ENCODE measurements at regions not wholly inside any gene's neighbourhood (a gene's known extent, or its start where the extent isn't known, plus 50 kb on each side); places are given as distances from the start of the nearest gene placed in this dataset.

GRCh38 chr7:52506325-52506724, 529.1 kb upstream of the POM121L12 start:
- Histone ChIP-seq H3K4me1 (ENCODE audit: control insufficient read depth, insufficient read depth, low read length) (no peaks in the 10 kb centered on the region), H3K4me3 (ENCODE audit: low read length) (no peak overlapping the region), H3K27ac (ENCODE audit: low read length) (no peak overlapping the region), H3K27me3 (ENCODE audit: control insufficient read depth, insufficient read depth, low read length) (no peaks in the 10 kb centered on the region), H3K36me3 (ENCODE audit: control insufficient read depth, insufficient read depth, low read length) (no peaks in the 10 kb centered on the region), H3K9me3 (ENCODE audit: control insufficient read depth, insufficient read depth, low read length) (no peaks in the 10 kb centered on the region)
- no CpG with 5 or more reads among the region's 2 CpGs for WGBS (ENCODE audit: insufficient coverage, insufficient read length)
- DNase-seq (ENCODE audit: low read depth, low spot score) = no peak

- no peak for DNase-seq (ENCODE audit: low read depth, low spot score)
- no peak overlapping the region for H3K27ac ChIP-seq (ENCODE audit: low read length)
- no peaks in the 10 kb centered on the region for H3K4me1 ChIP-seq (ENCODE audit: control insufficient read depth, insufficient read depth, low read length)
- no peaks in the 10 kb centered on the region for H3K27me3 ChIP-seq (ENCODE audit: control insufficient read depth, insufficient read depth, low read length)
- no peaks in the 10 kb centered on the region for H3K9me3 ChIP-seq (ENCODE audit: control insufficient read depth, insufficient read depth, low read length)
- H3K36me3 ChIP-seq (ENCODE audit: control insufficient read depth, insufficient read depth, low read length) = no peaks in the 10 kb centered on the region
- WGBS (ENCODE audit: insufficient coverage, insufficient read length) = no CpG with 5 or more reads among the region's 2 CpGs
- no peak overlapping the region for H3K4me3 ChIP-seq (ENCODE audit: low read length)
Measured at GRCh38 chr7:52504561-52504960, 530.9 kb upstream of the POM121L12 start.

GRCh38 chr7:52502281-52502680, 533.2 kb upstream of the POM121L12 start:
- H3K27me3 ChIP-seq (ENCODE audit: control insufficient read depth, insufficient read depth, low read length) = no peaks in the 10 kb centered on the region
- no peaks in the 10 kb centered on the region for H3K4me1 ChIP-seq (ENCODE audit: control insufficient read depth, insufficient read depth, low read length)
- no CpG with 5 or more reads among the region's 4 CpGs for WGBS (ENCODE audit: insufficient coverage, insufficient read length)
- no peaks in the 10 kb centered on the region for H3K9me3 ChIP-seq (ENCODE audit: control insufficient read depth, insufficient read depth, low read length)
- no peaks in the 10 kb centered on the region for H3K36me3 ChIP-seq (ENCODE audit: control insufficient read depth, insufficient read depth, low read length)
- H3K4me3 ChIP-seq (ENCODE audit: low read length) = no peak overlapping the region
- no peak overlapping the region for H3K27ac ChIP-seq (ENCODE audit: low read length)
- DNase-seq (ENCODE audit: low read depth, low spot score) = no peak

GRCh38 chr7:52501696-52502095, 533.7 kb upstream of the POM121L12 start:
- Histone ChIP-seq H3K9me3 (ENCODE audit: control insufficient read depth, insufficient read depth, low read length) (no peaks in the 10 kb centered on the region), H3K27me3 (ENCODE audit: control insufficient read depth, insufficient read depth, low read length) (no peaks in the 10 kb centered on the region), H3K4me1 (ENCODE audit: control insufficient read depth, insufficient read depth, low read length) (no peaks in the 10 kb centered on the region), H3K27ac (ENCODE audit: low read length) (no peak overlapping the region), H3K36me3 (ENCODE audit: control insufficient read depth, insufficient read depth, low read length) (no peaks in the 10 kb centered on the region), H3K4me3 (ENCODE audit: low read length) (no peak overlapping the region)
- WGBS (ENCODE audit: insufficient coverage, insufficient read length) = no CpG with 5 or more reads among the region's 2 CpGs
- no peak for DNase-seq (ENCODE audit: low read depth, low spot score)

GRCh38 chr7:52500841-52501240, 534.6 kb upstream of the POM121L12 start:
- DNase-seq (ENCODE audit: low read depth, low spot score) = no peak
- Histone ChIP-seq H3K27ac (ENCODE audit: low read length) (no peak overlapping the region), H3K4me3 (ENCODE audit: low read length) (no peak overlapping the region), H3K4me1 (ENCODE audit: control insufficient read depth, insufficient read depth, low read length) (no peaks in the 10 kb centered on the region), H3K27me3 (ENCODE audit: control insufficient read depth, insufficient read depth, low read length) (no peaks in the 10 kb centered on the region), H3K9me3 (ENCODE audit: control insufficient read depth, insufficient read depth, low read length) (no peaks in the 10 kb centered on the region), H3K36me3 (ENCODE audit: control insufficient read depth, insufficient read depth, low read length) (no peaks in the 10 kb centered on the region)
- no CpG with 5 or more reads among the region's 3 CpGs for WGBS (ENCODE audit: insufficient coverage, insufficient read length)

- no peaks in the 10 kb centered on the region for H3K36me3 ChIP-seq (ENCODE audit: control insufficient read depth, insufficient read depth, low read length)
- H3K27me3 ChIP-seq (ENCODE audit: control insufficient read depth, insufficient read depth, low read length) = no peaks in the 10 kb centered on the region
- no peak overlapping the region for H3K4me3 ChIP-seq (ENCODE audit: low read length)
- H3K27ac ChIP-seq (ENCODE audit: low read length) = no peak overlapping the region
- no peaks in the 10 kb centered on the region for H3K9me3 ChIP-seq (ENCODE audit: control insufficient read depth, insufficient read depth, low read length)
- WGBS (ENCODE audit: insufficient coverage, insufficient read length) = no CpG with 5 or more reads among the region's 1 CpG
- H3K4me1 ChIP-seq (ENCODE audit: control insufficient read depth, insufficient read depth, low read length) = no peaks in the 10 kb centered on the region
- DNase-seq (ENCODE audit: low read depth, low spot score) = no peak
Measured at GRCh38 chr7:52498366-52498765, 537.1 kb upstream of the POM121L12 start.

- no peaks in the 10 kb centered on the region for H3K36me3 ChIP-seq (ENCODE audit: control insufficient read depth, insufficient read depth, low read length)
- no CpG with 5 or more reads among the region's 3 CpGs for WGBS (ENCODE audit: insufficient coverage, insufficient read length)
- no peak overlapping the region for H3K4me3 ChIP-seq (ENCODE audit: low read length)
Measured at GRCh38 chr7:52486267-52486666, 549.2 kb upstream of the POM121L12 start.

GRCh38 chr7:52482076-52482475, 553.4 kb upstream of the POM121L12 start:
- no peaks in the 10 kb centered on the region for H3K36me3 ChIP-seq (ENCODE audit: control insufficient read depth, insufficient read depth, low read length)
- H3K4me3 ChIP-seq (ENCODE audit: low read length) = no peak overlapping the region
- no peak for DNase-seq (ENCODE audit: low read depth, low spot score)
- H3K27me3 ChIP-seq (ENCODE audit: control insufficient read depth, insufficient read depth, low read length) = no peaks in the 10 kb centered on the region; the same call in 1 of the 2 replicates
- no CpG with 5 or more reads among the region's 2 CpGs for WGBS (ENCODE audit: insufficient coverage, insufficient read length)
- H3K4me1 ChIP-seq (ENCODE audit: control insufficient read depth, insufficient read depth, low read length) = no peaks in the 10 kb centered on the region
- H3K9me3 ChIP-seq (ENCODE audit: control insufficient read depth, insufficient read depth, low read length) = no peaks in the 10 kb centered on the region
- no peak overlapping the region for H3K27ac ChIP-seq (ENCODE audit: low read length)

More at GRCh38 chr7:52486267-52486666, 549.2 kb upstream of the POM121L12 start:
- H3K9me3 ChIP-seq (ENCODE audit: control insufficient read depth, insufficient read depth, low read length) = no peaks in the 10 kb centered on the region
- H3K27ac ChIP-seq (ENCODE audit: low read length) = no peak overlapping the region
- DNase-seq (ENCODE audit: low read depth, low spot score) = no peak
- H3K4me1 ChIP-seq (ENCODE audit: control insufficient read depth, insufficient read depth, low read length) = no peaks in the 10 kb centered on the region
- no peaks in the 10 kb centered on the region; the same call in 1 of the 2 replicates for H3K27me3 ChIP-seq (ENCODE audit: control insufficient read depth, insufficient read depth, low read length)

- no CpG with 5 or more reads among the region's 2 CpGs for WGBS (ENCODE audit: insufficient coverage, insufficient read length)
- no peaks in the 10 kb centered on the region for H3K36me3 ChIP-seq (ENCODE audit: control insufficient read depth, insufficient read depth, low read length)
- no peak overlapping the region for H3K4me3 ChIP-seq (ENCODE audit: low read length)
- no peaks in the 10 kb centered on the region for H3K4me1 ChIP-seq (ENCODE audit: control insufficient read depth, insufficient read depth, low read length)
- H3K27me3 ChIP-seq (ENCODE audit: control insufficient read depth, insufficient read depth, low read length) = no peaks in the 10 kb centered on the region
- no peak overlapping the region for H3K27ac ChIP-seq (ENCODE audit: low read length)
- DNase-seq (ENCODE audit: low read depth, low spot score) = no peak
- H3K9me3 ChIP-seq (ENCODE audit: control insufficient read depth, insufficient read depth, low read length) = no peaks in the 10 kb centered on the region
Measured at GRCh38 chr7:52481571-52481970, 553.9 kb upstream of the POM121L12 start.

- DNase-seq (ENCODE audit: low read depth, low spot score) = no peak
- Histone ChIP-seq H3K27me3 (ENCODE audit: control insufficient read depth, insufficient read depth, low read length) (no peaks in the 10 kb centered on the region), H3K4me1 (ENCODE audit: control insufficient read depth, insufficient read depth, low read length) (no peaks in the 10 kb centered on the region), H3K27ac (ENCODE audit: low read length) (no peak overlapping the region), H3K9me3 (ENCODE audit: control insufficient read depth, insufficient read depth, low read length) (no peaks in the 10 kb centered on the region), H3K4me3 (ENCODE audit: low read length) (no peak overlapping the region), H3K36me3 (ENCODE audit: control insufficient read depth, insufficient read depth, low read length) (no peaks in the 10 kb centered on the region)
Measured at GRCh38 chr7:52479990-52480389, 555.4 kb upstream of the POM121L12 start.

GRCh38 chr7:52475001-52475582, 560.3 kb upstream of the POM121L12 start:
- Histone ChIP-seq H3K36me3 (ENCODE audit: control insufficient read depth, insufficient read depth, low read length) (no peaks in the 10 kb centered on the region), H3K27ac (ENCODE audit: low read length) (no peak overlapping the region), H3K9me3 (ENCODE audit: control insufficient read depth, insufficient read depth, low read length) (no peaks in the 10 kb centered on the region), H3K4me1 (ENCODE audit: control insufficient read depth, insufficient read depth, low read length) (no peaks in the 10 kb centered on the region), H3K27me3 (ENCODE audit: control insufficient read depth, insufficient read depth, low read length) (no peaks in the 10 kb centered on the region), H3K4me3 (ENCODE audit: low read length) (no peak overlapping the region)
- DNase-seq (ENCODE audit: low read depth, low spot score) = no peak

Measured in iPS DF 6.9 (cell line).